ENCODE measurements at regions not wholly inside any gene's neighbourhood (a gene's known extent, or its start where the extent isn't known, plus 50 kb on each side); places are given as distances from the start of the nearest gene placed in this dataset.

- CTCF ChIA-PET: no interaction called here
- intact Hi-C loops (cut with micrococcal nuclease; ENCODE audit: unreplicated experiment): no loop called here
- Mint-ChIP-seq H3K36me3 (ENCODE audit: insufficient read depth, unreplicated experiment) (no peaks in the 10 kb centered on the region), H3K27ac (ENCODE audit: unreplicated experiment) (no peak overlapping the region), H3K4me1 (ENCODE audit: low read depth, unreplicated experiment) (no peaks in the 10 kb centered on the region), H3K4me3 (ENCODE audit: low read depth, unreplicated experiment) (no peak overlapping the region), H3K9me3 (ENCODE audit: low read depth, unreplicated experiment) (peaks cover 7% of the 10 kb centered on the region), H3K27me3 (ENCODE audit: unreplicated experiment) (no peaks in the 10 kb centered on the region)
- no peak for DNase-seq
- BruUV-seq (replicated peaks): no TSS peak
- TF ChIP-seq, protein P1, sequence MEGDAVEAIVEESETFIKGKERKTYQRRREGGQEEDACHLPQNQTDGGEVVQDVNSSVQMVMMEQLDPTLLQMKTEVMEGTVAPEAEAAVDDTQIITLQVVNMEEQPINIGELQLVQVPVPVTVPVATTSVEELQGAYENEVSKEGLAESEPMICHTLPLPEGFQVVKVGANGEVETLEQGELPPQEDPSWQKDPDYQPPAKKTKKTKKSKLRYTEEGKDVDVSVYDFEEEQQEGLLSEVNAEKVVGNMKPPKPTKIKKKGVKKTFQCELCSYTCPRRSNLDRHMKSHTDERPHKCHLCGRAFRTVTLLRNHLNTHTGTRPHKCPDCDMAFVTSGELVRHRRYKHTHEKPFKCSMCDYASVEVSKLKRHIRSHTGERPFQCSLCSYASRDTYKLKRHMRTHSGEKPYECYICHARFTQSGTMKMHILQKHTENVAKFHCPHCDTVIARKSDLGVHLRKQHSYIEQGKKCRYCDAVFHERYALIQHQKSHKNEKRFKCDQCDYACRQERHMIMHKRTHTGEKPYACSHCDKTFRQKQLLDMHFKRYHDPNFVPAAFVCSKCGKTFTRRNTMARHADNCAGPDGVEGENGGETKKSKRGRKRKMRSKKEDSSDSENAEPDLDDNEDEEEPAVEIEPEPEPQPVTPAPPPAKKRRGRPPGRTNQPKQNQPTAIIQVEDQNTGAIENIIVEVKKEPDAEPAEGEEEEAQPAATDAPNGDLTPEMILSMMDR (IDR thresholded peaks at IDR 0.05; ENCODE audit: unreplicated experiment): no peak
These were observed 1481.7 kb downstream of the TECRL start for GRCh38 chr4:62927574-62927973.

DNA sequence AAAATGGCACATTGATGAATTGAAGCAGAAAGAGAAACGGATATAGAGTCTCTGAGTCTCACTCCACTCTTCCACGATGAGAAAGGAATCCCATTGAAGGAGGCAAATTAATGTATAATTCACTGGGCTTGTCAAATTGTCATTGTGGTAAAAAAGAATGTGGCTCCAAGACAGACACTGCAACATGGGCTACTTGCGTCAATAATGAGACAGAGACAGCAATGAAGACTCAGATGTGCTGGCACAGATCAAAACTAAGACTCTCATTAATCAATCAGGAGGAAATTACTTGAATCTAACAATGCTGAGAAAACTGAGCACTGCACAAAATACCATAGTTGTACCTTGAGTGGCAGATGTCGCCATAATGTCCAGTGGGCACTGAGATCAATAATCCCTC lies 1485.5 kb downstream of the TECRL start:
- H3K27ac Mint-ChIP-seq (ENCODE audit: unreplicated experiment): no peak overlapping the region
- BruUV-seq (replicated peaks): no TSS peak
- CTCF ChIA-PET: no interaction called here
- TF ChIP-seq, protein P1 (IDR thresholded peaks at IDR 0.05; ENCODE audit: unreplicated experiment): no peak
- no peaks in the 10 kb centered on the region for H3K27me3 Mint-ChIP-seq (ENCODE audit: unreplicated experiment)
- no peak overlapping the region for H3K4me3 Mint-ChIP-seq (ENCODE audit: low read depth, unreplicated experiment)
- H3K9me3 Mint-ChIP-seq (ENCODE audit: low read depth, unreplicated experiment): peaks cover 4% of the 10 kb centered on the region
- H3K4me1 Mint-ChIP-seq (ENCODE audit: low read depth, unreplicated experiment): no peaks in the 10 kb centered on the region
- intact Hi-C loops (cut with micrococcal nuclease; ENCODE audit: unreplicated experiment): no loop called here
- no peaks in the 10 kb centered on the region for H3K36me3 Mint-ChIP-seq (ENCODE audit: insufficient read depth, unreplicated experiment)
- DNase-seq: no peak

GRCh38 chr4:62917649-62918048 lies 1491.6 kb downstream of the TECRL start:
- no peak for DNase-seq
- Mint-ChIP-seq H3K4me1 (ENCODE audit: low read depth, unreplicated experiment) (no peaks in the 10 kb centered on the region), H3K4me3 (ENCODE audit: low read depth, unreplicated experiment) (no peak overlapping the region), H3K27ac (ENCODE audit: unreplicated experiment) (no peak overlapping the region), H3K9me3 (ENCODE audit: low read depth, unreplicated experiment) (no peaks in the 10 kb centered on the region), H3K27me3 (ENCODE audit: unreplicated experiment) (no peaks in the 10 kb centered on the region), H3K36me3 (ENCODE audit: insufficient read depth, unreplicated experiment) (no peaks in the 10 kb centered on the region)
- CTCF ChIA-PET: no interaction called here
- no TSS peak for BruUV-seq (replicated peaks)
- intact Hi-C loops (cut with micrococcal nuclease; ENCODE audit: unreplicated experiment): no loop called here
- TF ChIP-seq, protein P1 (IDR thresholded peaks at IDR 0.05; ENCODE audit: unreplicated experiment): no peak

DNA sequence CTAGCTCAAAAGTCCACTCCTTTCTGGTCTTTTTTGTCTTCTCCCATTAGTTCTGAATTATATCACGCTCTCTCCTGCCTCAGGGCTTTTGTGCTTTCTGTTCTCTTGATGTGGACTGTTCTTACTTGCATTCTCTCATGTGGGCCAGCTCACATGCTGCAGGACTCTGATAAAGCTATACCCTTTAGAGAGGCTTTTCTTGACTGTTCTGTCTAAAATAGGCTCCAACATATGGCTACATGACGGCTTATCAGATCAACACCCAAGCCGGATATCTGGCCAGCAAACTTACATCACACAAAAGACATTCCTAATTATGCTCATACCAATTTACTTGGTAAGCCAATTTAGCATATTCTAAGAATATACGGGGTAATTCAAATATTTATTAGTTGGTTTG lies 1494.5 kb downstream of the TECRL start:
- CTCF ChIA-PET: interaction anchor here (0.6 kb wide), 1 partner anchor 356 kb away, joined by 6 read pairs; no protein-coding TSS in a partner anchor
- Mint-ChIP-seq H3K4me1 (ENCODE audit: low read depth, unreplicated experiment) (no peaks in the 10 kb centered on the region), H3K9me3 (ENCODE audit: low read depth, unreplicated experiment) (peaks cover 6% of the 10 kb centered on the region), H3K4me3 (ENCODE audit: low read depth, unreplicated experiment) (no peak overlapping the region), H3K27ac (ENCODE audit: unreplicated experiment) (no peak overlapping the region), H3K27me3 (ENCODE audit: unreplicated experiment) (no peaks in the 10 kb centered on the region), H3K36me3 (ENCODE audit: insufficient read depth, unreplicated experiment) (no peaks in the 10 kb centered on the region)
- no TSS peak for BruUV-seq (replicated peaks)
- no peak for DNase-seq
- intact Hi-C loops (cut with micrococcal nuclease; ENCODE audit: unreplicated experiment): no loop called here
- TF ChIP-seq, protein P1 (IDR thresholded peaks at IDR 0.05; ENCODE audit: unreplicated experiment): no peak
